ENCODE measurements at regions not wholly inside any gene's neighbourhood (a gene's known extent, or its start where the extent isn't known, plus 50 kb on each side); places are given as distances from the start of the nearest gene placed in this dataset.

- TF ChIP-seq POLR2AphosphoS5 (IDR thresholded peaks at IDR 0.05; ENCODE audit: borderline replicate concordance, low read depth, low read length): no peak
- no peak for TF ChIP-seq EZH2 (IDR thresholded peaks at IDR 0.05)
- TF ChIP-seq FOXP2 (optimal IDR thresholded peaks at IDR 0.05; ENCODE audit: control extremely low read depth, extremely low read length, insufficient read depth): no peak
Observed at GRCh38 chr2:172232708-172233396, 130.2 kb upstream of the DLX2 start.

Data from SK-N-MC (cell line).